ENCODE measurements at regions not wholly inside any gene's neighbourhood (a gene's known extent, or its start where the extent isn't known, plus 50 kb on each side); places are given as distances from the start of the nearest gene placed in this dataset.

GRCh38 chr20:22305381-22305780 lies 279.0 kb downstream of the FOXA2 start:
- H3K9ac ChIP-seq (ENCODE audit: extremely low read depth, insufficient read length, low read length) = no peak overlapping the region
- no peak overlapping the region for H2BK20ac ChIP-seq (ENCODE audit: low read depth, low read length, poor library complexity, severe bottlenecking)
- no peak overlapping the region for H2BK12ac ChIP-seq (ENCODE audit: insufficient read length, low read depth, low read length)
- H4K20me1 ChIP-seq (ENCODE audit: control insufficient read depth, insufficient read depth, insufficient read length) = no peaks in the 10 kb centered on the region
- H2AK5ac ChIP-seq (ENCODE audit: insufficient read length, low read length) = no peak overlapping the region
- no peaks in the 10 kb centered on the region for H3K4me1 ChIP-seq (ENCODE audit: insufficient read depth, low read length)
- H3K18ac ChIP-seq (ENCODE audit: insufficient read length, low read depth, low read length) = no peak overlapping the region
- H3K4me2 ChIP-seq (ENCODE audit: insufficient read depth, insufficient read length, low read length) = no peak overlapping the region
- H3K27me3 ChIP-seq (ENCODE audit: insufficient read depth, low read length) = no peaks in the 10 kb centered on the region; the same call in 1 of the 2 replicates
- no peaks in the 10 kb centered on the region for H3K23me2 ChIP-seq (ENCODE audit: insufficient read length, low read depth, low read length, poor library complexity, severe bottlenecking)
- no peak overlapping the region for H3K4ac ChIP-seq (ENCODE audit: low read depth, low read length)
- Mint-ChIP-seq H3K4me3 (no peak overlapping the region), H3K4me1 (no peaks in the 10 kb centered on the region), H3K27me3 (ENCODE audit: low read depth) (peaks cover 43% of the 10 kb centered on the region), H3K36me3 (ENCODE audit: insufficient read depth in 1 of 3, low read depth in 3 of 3) (no peaks in the 10 kb centered on the region), H3K27ac (no peak overlapping the region), H3K9me3 (no peaks in the 10 kb centered on the region)
- no peak overlapping the region for H2BK120ac ChIP-seq (ENCODE audit: low read depth, low read length, poor library complexity, severe bottlenecking)
- no peak overlapping the region for H2AFZ ChIP-seq (ENCODE audit: low read length)
- no peak overlapping the region for H4K91ac ChIP-seq (ENCODE audit: insufficient read length, low read depth, low read length)
- no peaks in the 10 kb centered on the region for H3K9me3 ChIP-seq (ENCODE audit: control insufficient read depth, low read depth, low read length)
- no peak overlapping the region for H3K56ac ChIP-seq (ENCODE audit: insufficient read length, low read depth, low read length)
- H3K79me2 ChIP-seq (ENCODE audit: insufficient read depth, low read length) = no peaks in the 10 kb centered on the region
- H4K8ac ChIP-seq (replicated peaks; ENCODE audit: insufficient read length, low read depth, low read length) = no peak overlapping the region
- H2BK15ac ChIP-seq (ENCODE audit: low read depth, low read length) = no peak overlapping the region
- no peak overlapping the region for H3K14ac ChIP-seq (ENCODE audit: insufficient read depth, low read length)
- WGBS (ENCODE audit: extremely low coverage, insufficient read length, low lambda C conversion rate) = no CpG with 5 or more reads among the region's 2 CpGs
- H4K5ac ChIP-seq (ENCODE audit: insufficient read length, low read depth, low read length) = no peak overlapping the region
- H3K23ac ChIP-seq (ENCODE audit: insufficient read length, low read depth, low read length) = no peak overlapping the region
- no peak for DNase-seq
- no peak overlapping the region for H2BK5ac ChIP-seq (ENCODE audit: insufficient read length, low read length)
- H3K27ac ChIP-seq (ENCODE audit: insufficient read length, low read depth, low read length) = no peak overlapping the region
- no peak for TF ChIP-seq CTCF (conservative IDR thresholded peaks at IDR 0.05)
- no peak overlapping the region for H3T11ph ChIP-seq (ENCODE audit: low read length)
- no peaks in the 10 kb centered on the region for H3K79me1 ChIP-seq (ENCODE audit: insufficient read depth, low read depth, low read length, poor library complexity, severe bottlenecking)

Data from H9 (cell line).